HG03103 (cell line): ENCODE measurements at regions not wholly inside any gene's neighbourhood (a gene's known extent, or its start where the extent isn't known, plus 50 kb on each side); places are given as distances from the start of the nearest gene placed in this dataset.
"Not testable (repeated sequence)": the region's sequence is repeated elsewhere in the genome, so short reads cannot be mapped to it uniquely, and the experiment has no call there.

Source experiments
- ATAC-seq: cut with Tn5 transposase; IDR thresholded peaks from one replicate; pipeline ENCODE4 v1.9.1; 2021; ENCODE audit warnings: low read depth; ENCODE audit not compliant: unreplicated experiment

DNA sequence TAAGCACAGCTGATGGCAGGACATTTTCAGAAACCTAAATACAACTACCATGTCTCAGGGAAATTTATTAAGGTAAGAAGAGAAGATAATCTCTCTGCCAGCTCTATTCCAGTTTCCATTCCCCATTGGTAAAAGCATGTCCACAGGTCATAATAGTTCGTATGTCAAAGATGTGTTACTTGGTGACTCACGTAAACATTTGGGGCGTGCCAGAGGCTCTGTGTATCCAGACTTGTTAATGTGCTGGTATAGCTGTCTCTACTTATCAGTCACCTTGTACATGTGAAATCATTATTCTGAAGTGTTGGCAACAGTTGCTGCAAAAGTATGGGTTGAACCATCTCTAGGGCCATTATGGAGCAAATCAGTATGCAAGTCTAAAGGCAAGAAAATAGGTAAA is 1345.1 kb downstream of the SUCLG1 start:
- no peak for ATAC-seq

DNA sequence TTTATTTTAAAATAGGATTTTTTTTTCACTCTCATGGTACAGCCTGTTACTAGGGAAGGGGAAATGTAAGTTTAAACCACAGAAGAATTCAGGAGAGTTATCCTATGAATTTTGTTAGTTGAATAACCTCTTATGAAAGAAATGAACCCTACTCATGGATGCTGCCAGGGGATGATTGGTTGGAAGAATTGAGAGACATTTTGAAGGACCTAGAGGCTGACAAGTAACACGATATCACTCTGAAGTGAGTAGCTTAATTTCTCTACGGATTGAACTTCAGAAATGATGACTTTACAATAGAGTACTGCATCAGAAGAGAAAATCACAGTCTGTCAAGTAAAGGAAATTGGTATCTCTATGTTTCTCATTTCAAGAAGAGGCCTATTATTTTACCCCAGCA is 1346.2 kb downstream of the SUCLG1 start:
- ATAC-seq, result no peak

DNA sequence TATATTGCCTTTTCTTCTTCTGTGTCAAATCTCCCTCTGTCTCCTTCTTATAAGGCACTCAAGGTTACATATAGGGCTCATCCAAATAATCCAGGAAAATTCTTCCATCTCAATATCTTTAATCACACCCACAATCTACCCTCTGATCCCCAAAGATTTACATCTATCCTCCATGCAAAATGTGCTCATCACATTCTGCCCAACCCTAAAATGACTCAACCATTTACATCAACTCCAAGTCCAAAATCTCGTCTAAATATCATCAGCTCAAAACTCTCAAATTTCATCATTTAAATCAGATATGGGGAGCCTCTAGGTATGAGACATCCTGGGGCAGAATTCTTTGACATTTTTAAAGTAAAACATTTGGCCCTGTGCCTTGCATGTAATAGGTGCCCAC is 1349.8 kb downstream of the SUCLG1 start:
- ATAC-seq, result no peak

DNA sequence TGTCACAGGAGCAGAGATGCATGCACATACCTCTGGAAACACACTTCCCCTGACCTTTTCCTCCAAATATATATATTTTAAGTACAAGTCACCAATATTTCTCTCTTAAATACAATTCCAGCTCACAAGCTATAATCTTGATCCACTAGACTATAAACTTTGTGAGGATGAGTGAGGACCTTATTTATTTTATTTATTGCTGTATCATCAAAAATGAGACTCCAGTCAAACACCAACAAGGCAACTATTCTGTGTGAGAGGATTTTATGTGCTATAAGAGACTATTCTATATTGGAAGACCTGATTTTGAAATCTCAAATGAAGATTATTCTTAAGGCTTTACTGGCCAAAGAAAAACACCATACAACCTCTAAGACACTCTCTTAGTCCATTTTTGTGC is 1352.2 kb downstream of the SUCLG1 start:
- ATAC-seq, result no peak

DNA sequence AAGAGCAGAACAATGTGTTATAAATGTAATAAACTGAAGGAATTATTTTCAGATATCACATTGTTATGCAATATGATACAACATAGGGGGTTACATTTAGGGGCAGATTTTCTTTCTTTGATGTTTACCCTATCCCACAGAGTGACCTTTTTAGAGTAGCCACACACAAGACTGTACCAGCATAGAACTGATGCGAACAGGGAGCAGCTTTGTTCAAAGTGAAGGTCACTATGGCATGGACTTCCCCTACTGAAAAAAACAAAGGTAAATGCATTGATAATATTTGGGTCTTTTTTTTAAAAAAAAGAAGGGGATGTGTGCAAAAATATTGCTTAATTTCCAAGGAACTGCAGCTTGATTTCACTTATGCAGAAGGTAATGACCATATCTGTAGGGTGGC is 1354.9 kb downstream of the SUCLG1 start:
- ATAC-seq, result no peak

DNA sequence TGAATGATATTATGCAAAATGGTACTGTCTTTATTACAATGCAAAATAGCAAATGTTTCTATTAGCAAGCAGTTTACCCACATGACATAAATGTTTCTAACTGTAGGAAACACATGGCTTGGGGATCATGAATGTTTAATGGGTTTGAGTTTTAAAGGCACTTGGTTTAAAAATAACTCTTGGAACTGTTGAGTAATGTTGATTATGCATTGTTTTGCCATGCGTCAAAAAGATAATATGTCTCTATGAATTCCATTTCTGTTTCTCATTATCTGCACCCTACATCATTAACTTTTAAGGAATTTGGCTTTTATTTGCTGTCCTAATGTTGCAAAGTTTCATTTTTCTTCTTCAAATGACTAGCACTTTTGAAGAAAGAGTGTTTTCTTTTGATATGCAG is 1355.5 kb downstream of the SUCLG1 start:
- no peak for ATAC-seq

DNA sequence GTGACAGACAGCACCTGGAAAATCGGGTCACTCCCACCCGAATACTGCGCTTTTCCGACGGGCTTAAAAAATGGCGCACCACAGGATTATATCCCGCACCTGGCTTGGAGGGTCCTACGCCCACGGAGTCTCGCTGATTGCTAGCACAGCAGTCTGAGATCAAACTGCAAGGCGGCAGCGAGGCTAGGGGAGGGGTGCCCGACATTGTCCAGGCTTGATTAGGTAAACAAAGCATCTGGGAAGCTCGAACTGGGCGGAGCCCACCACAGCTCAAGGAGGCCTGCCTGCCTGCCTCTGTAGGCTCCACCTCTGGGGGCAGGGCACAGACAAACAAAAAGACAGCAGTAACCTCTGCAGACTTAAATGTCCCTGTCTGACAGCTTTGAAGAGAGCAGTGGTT is 1370.0 kb downstream of the SUCLG1 start:
- ATAC-seq, result not testable (repeated sequence)

DNA sequence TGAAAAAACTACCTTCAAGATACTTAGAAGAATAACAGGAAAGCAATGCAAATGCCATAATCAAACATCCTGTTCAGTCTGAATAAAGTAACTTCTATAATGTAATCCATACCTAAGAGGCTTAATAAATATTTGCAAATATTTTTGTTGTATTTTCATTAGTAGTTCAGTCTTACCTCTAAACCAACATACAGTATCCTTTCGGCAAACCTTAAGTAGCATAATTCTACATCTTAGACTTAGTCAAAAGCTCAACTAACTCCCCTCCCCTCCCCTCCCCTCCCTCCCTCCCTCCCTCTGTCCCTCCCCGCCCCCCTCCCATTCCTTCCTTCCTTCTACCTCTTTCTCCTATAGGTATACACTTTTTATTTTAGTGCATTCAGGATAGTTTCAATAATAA is 1373.2 kb downstream of the SUCLG1 start:
- ATAC-seq, result no peak

DNA sequence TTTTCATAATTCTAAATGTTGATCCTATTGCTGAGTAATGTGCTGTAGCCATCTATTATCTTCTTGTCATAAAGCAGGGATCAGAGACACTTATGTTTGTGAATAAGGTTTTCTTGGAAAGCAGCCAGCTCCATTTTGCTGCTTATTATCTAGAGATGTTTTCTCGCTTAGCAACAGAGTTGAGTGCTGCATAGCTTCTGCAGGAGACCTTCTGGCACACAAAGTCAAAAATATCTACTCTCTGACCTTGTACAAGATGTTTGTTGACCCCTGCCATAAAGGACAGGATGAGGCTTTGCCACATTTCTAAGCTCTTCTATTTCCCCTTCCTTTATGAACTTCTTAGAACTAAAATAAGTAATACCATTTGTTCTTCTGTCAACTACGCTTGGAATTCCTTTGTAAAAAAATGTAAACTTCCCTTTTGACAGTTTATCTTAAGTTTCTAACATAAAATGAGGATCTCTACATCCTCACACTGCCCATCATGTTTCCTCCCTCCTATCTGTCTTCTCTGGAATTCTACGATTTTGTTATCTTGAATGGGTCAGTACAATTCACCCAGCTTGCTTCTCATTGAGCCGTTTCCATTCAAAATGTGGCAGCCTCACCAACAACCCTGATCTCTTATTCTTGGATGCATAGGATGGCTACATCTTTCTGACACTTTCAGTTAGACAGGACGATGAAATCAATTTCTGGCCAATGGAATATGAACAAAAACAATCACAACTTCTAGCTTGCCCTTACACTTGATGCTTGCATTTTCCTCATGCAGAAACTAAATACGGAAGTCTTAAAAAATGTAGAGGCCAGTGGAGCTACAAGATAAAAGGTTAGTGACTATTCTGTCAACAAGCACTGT is 1377.0 kb downstream of the SUCLG1 start:
- no peak for ATAC-seq

DNA sequence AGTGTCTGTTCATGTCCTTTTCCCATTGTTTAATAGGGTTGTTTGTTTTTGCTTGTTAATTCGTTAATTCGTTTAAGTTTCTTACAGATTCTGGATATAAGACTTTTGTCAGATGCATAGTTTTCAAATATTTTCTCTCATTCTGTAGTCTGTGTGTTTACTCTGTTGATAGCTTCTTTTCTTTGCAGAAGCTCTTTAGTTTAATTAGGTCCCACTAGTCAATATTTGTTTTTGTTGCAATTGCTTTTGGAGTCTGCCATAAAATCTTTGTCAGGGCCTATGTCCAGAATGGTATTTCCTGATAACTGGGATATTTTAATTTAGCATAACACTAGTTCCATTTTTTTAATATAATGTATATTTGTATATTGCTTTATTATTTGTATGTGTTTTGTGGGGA is 1380.1 kb downstream of the SUCLG1 start:
- ATAC-seq, result no peak

DNA sequence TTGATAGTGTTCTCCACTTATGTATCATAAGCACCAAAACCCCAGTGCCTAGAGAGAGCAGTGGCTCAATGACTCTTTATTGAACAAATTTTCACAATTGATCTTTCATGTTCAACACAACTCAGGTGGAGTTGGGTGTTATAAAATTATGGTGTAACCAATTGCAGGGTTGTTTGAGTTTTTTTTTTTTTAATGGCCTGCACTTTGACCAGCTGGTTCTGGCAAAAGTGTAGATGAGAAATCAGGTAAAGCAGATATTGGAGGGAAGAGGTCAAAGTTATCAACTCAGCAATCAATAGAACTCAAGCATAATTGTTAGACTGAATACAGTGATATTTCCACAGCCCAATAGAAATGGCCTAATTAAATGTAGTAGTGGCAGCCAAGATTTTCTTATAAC is 1386.3 kb downstream of the SUCLG1 start:
- no peak for ATAC-seq

DNA sequence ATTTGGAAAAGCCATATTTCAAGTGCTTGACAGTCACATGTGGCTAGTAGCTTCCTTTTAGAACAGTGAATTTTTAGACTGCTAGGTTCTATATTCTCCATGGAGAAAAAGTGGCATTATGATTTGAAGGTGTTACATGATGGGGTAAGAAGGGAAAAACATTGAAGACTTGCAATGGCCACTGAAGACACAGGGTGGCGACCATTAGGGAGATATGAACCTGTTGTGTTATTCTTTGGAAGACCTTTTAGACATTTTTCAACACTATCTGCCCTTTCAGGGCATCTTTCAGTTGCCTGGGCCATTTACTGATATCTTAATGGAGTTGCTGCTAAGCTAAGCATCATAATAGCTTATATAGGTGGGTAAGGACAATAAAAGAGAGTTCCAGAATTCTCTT is 1387.2 kb downstream of the SUCLG1 start:
- no peak for ATAC-seq

DNA sequence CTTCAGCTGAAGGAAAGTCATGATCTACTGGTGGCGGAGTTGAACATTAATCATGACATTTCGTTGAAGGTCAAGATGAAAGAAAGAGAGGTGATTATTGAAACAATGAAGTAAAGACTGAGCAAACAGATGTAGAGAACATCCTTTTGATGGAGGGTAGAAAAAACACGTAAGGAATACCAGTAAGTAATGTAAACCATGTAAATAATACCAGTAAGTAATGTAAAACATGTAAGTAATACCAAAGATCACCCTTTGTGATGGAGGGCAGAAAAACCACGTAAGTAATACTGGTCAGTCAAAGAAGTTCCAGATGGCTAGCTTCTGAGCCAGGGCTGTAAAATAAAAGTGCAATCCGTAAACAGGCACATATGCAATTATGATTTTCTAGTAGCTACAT is 1387.7 kb downstream of the SUCLG1 start:
- ATAC-seq, result no peak

DNA sequence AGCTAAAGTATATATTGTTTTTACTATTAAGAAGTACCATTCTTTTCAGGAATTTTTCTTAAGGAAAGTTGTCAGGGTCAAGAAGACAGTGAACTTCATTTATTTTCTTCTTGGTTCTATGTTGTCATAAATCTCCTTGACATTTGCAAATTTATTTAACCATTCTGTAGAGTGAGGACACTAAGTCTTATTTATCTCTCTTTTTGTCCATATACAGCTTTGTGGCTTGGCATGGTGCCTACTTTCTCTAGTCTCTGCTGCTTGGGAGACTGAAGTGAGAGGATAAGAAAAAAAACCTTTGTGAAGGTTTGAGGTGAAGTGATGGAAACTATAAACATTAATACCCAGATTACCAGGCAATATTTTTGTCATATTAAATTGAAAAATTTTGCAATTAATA is 1389.4 kb downstream of the SUCLG1 start:
- no peak for ATAC-seq

DNA sequence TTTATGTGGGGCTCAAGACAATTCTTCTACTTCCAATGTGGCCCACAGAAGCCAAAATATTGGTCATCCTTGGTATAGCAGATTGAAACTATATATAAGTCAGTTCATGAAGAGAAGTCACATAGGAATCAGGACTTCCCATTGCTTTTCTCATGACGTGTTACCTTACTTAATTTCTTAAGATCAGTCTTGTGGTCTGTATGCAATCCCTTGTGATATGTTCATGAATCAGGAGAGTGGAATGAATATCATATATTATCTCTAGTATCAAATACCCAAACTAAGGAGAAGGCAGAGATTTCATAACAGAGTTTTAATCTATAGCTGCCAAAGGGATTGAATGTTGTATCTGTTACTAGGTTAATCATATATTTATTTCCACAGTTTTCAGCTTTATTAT is 1390.4 kb downstream of the SUCLG1 start:
- ATAC-seq, result no peak

DNA sequence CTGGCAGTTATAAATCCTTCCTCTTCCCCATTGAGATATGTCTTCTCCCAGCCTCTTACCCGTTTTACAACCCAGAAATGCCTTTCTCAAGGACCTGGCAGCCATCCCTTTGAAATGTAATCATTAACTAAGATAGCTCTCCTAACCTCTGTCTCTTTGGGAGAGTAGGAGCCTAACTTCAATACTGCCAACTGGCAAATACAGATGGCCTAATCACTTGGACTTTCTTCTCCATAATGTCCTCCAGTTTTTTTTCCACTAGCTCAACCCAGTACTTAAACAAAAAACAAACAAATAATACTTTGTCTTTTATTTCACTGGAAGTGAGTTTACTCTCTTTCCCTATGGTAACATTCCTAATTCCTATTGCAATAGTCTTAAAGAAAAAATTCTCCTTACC is 1391.1 kb downstream of the SUCLG1 start:
- no peak for ATAC-seq

DNA sequence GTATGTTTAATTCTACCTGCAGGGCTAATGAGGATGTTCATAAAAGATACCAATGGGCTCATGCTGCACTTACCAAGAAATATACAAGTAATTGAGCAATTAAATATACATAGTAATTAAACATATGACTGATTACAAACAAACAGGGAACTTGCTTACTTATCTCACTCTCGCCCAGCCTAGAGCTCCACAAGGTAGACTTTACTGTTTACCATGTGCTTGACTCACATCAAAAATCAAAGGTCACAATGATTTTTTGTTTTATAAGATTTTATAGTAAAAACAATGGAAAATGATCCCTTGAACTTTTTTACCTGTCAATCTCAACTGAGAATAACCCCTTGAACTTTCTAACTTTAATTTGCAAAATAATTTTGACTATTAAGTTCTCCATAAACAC is 1395.1 kb downstream of the SUCLG1 start:
- ATAC-seq, result no peak

DNA sequence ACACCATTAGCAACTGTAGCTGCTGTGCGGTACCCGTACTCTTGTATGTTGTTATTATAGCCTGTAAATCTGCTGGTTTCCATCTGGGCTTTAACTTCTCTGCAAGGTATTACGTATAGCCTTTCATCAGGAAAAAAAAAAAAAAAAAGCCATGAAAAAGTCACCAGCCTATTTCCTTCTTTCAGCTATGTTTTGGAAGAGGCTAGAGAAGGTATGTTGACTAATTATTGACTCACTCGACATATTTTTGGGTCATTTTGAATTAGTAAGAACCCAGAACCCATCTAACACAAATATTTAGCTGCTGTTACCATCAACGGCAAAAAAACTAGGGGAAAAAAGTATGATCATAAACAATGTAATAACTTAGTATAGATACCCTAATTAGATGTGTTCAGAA is 1395.6 kb downstream of the SUCLG1 start:
- no peak for ATAC-seq

DNA sequence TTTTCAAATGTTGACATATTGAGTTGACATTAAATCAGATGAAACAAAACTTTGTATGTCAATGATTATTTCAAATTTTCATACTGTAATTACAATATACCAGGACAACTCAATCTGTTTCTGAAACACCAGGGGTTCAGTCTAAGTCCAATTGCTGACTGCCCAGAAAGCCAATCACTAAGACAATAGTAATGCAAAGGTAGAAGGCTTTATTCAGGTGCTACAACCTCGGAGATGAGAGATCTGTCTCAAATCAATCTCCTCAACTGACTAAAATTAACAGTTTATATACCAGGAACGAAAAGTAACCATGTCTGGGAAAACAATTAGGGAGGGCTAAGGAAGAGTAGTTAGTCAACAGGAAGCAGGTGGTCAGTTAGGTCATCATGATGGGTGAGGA is 1400.4 kb downstream of the SUCLG1 start:
- no peak for ATAC-seq

DNA sequence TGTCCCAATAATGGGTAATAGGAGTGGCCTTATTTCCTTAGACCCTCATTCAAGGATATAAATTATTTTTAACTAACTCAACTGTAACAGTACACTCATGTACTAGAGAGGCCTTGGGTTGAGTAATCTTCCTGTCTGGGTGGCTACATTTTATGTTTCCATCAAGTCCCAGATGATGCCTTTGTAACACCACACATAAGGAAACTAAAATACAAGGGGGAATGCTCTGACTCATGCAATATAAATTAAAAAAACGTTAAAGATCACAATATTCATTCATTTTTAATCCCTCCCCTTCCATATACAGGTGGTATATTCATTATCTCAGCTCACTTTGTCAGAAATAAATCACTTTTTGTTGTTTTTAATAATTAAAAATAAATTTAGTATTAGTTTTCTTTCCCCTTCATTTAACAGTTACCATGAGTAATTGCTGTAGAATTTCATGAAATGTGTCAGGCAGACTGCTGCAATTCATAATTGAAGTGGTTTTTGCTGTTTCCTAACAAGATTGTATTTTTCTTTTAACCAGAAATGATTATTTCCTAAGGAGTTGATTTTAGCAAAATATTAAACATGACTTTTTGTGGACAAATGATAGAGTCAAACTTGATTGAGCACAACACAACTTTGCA is 1403.6 kb downstream of the SUCLG1 start:
- ATAC-seq, result no peak

DNA sequence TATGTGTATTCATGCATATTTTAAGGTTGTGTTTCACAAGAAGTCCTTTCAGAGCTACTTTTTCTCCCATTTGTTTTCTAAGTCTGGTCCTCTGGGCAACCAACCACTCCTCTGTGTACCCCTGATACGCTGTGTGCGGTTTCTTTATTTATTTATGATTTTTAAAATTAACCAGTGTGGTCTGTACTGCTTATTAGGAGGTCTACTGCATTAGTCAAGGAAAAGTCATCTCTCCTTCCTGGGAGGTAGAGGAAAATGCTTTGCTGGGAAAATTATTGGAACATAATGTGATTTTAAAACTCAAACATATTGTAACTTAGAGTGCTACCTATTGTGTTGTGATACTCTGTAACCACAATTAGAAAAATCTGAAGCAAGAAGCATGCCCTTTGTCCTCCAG is 1404.3 kb downstream of the SUCLG1 start:
- no peak for ATAC-seq

DNA sequence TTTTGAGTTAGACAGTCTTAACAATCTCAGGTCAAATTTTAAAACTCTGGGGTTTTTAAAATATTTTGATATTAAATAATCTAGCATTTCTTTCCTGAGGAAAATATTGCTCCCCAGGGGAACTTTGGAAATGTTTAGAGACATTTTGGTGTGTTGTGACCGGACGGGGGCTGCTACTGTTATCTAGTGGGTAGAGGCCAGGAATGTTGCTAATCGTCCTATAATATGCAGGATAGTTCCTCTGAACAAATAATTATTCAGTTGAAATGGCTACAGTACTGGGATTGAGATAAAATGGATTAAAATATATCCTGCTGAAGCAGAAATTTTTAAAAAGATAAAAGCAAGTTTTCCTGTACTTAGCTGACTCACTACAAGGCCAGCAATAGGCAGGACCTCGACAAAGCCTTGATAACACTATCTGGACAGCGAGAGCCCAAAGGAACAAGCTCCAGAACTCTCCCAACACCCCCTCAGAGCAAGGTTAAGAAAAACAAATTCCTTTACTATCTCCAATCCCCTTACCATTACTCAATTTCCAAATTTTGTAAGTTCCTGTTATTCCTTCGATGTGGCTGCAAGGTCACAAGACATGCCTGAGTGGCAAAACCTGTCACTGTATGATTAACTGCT is 1407.4 kb downstream of the SUCLG1 start:
- no peak for ATAC-seq
